ENCODE measurements at regions not wholly inside any gene's neighbourhood (a gene's known extent, or its start where the extent isn't known, plus 50 kb on each side); places are given as distances from the start of the nearest gene placed in this dataset.

- TF ChIP-seq POLR2A (IDR thresholded peaks at IDR 0.05), result no peak
- peak; percentile 54 to 73 (median 64) for TF ChIP-seq CTCF (IDR thresholded peaks at IDR 0.05)
These were observed 300.2 kb downstream of the UTRN start for GRCh38 chr6:144585217-144585814.

Data from gastroesophageal sphincter (tissue), 3 donors.